ENCODE measurements at regions not wholly inside any gene's neighbourhood (a gene's known extent, or its start where the extent isn't known, plus 50 kb on each side); places are given as distances from the start of the nearest gene placed in this dataset.

DNA sequence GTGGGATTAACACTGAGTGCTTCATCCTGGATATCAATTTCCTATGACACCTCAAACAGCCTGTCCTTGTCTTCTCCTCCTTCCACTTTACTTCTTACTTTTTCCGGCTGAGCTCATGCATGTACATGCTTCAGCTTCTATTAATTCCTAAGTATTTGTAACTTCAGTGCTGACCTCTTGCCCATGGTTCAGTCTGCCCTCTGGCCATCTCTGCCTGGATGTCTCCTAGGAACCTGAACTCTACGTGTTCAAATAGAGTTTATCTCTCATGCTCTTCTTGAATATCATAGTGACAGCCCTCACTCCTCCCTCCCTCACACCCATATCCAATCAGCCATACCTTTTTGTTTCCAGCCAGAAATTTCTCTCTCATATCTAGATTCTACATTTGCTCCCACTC, 141.6 kb downstream of the ATP23 start:
- Histone ChIP-seq H3F3A (ENCODE audit: insufficient read depth) (no peaks in the 10 kb centered on the region), H3K9me2 (replicated peaks; ENCODE audit: insufficient read depth, low read length) (no peaks in the 10 kb centered on the region), H4K20me1 (ENCODE audit: low read depth, low read length) (no peaks in the 10 kb centered on the region), H3K4me3 (ENCODE audit: insufficient read depth, low read length, poor library complexity, severe bottlenecking) (no peak overlapping the region), H3K27me3 (ENCODE audit: low read length) (no peaks in the 10 kb centered on the region), H3K79me2 (ENCODE audit: insufficient read depth, low read length) (no peaks in the 10 kb centered on the region), H3K4me2 (ENCODE audit: low read depth, low read length, poor library complexity, severe bottlenecking) (no peak overlapping the region), H2AFZ (ENCODE audit: low read depth, low read length, severe bottlenecking) (no peak overlapping the region), H3K9ac (ENCODE audit: low read length) (no peak overlapping the region), H3K27ac (ENCODE audit: low read depth, low read length) (no peak overlapping the region), H3K9me3 (ENCODE audit: insufficient read depth, low read length) (no peaks in the 10 kb centered on the region), H3K36me3 (ENCODE audit: low read length) (no peaks in the 10 kb centered on the region)
- TF ChIP-seq EZH2phosphoT487 (conservative IDR thresholded peaks at IDR 0.05; ENCODE audit: low read length) = no peak
- TF ChIP-seq, protein P1, sequence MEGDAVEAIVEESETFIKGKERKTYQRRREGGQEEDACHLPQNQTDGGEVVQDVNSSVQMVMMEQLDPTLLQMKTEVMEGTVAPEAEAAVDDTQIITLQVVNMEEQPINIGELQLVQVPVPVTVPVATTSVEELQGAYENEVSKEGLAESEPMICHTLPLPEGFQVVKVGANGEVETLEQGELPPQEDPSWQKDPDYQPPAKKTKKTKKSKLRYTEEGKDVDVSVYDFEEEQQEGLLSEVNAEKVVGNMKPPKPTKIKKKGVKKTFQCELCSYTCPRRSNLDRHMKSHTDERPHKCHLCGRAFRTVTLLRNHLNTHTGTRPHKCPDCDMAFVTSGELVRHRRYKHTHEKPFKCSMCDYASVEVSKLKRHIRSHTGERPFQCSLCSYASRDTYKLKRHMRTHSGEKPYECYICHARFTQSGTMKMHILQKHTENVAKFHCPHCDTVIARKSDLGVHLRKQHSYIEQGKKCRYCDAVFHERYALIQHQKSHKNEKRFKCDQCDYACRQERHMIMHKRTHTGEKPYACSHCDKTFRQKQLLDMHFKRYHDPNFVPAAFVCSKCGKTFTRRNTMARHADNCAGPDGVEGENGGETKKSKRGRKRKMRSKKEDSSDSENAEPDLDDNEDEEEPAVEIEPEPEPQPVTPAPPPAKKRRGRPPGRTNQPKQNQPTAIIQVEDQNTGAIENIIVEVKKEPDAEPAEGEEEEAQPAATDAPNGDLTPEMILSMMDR (IDR thresholded peaks at IDR 0.05; ENCODE audit: insufficient read depth, low read length, poor library complexity, severe bottlenecking) = no peak

GRCh38 chr12:58086006-58086405, 144.6 kb downstream of the ATP23 start:
- Histone ChIP-seq H3F3A (ENCODE audit: insufficient read depth) (no peaks in the 10 kb centered on the region), H3K79me2 (ENCODE audit: insufficient read depth, low read length) (no peaks in the 10 kb centered on the region), H3K9ac (ENCODE audit: low read length) (no peak overlapping the region), H3K27me3 (ENCODE audit: low read length) (no peaks in the 10 kb centered on the region), H3K9me2 (replicated peaks; ENCODE audit: insufficient read depth, low read length) (no peaks in the 10 kb centered on the region), H4K20me1 (ENCODE audit: low read depth, low read length) (no peaks in the 10 kb centered on the region), H3K4me2 (ENCODE audit: low read depth, low read length, poor library complexity, severe bottlenecking) (no peak overlapping the region), H3K4me3 (ENCODE audit: insufficient read depth, low read length, poor library complexity, severe bottlenecking) (no peak overlapping the region), H2AFZ (ENCODE audit: low read depth, low read length, severe bottlenecking) (no peak overlapping the region), H3K36me3 (ENCODE audit: low read length) (no peaks in the 10 kb centered on the region), H3K9me3 (ENCODE audit: insufficient read depth, low read length) (no peaks in the 10 kb centered on the region), H3K27ac (ENCODE audit: low read depth, low read length) (no peak overlapping the region)
- TF ChIP-seq EZH2phosphoT487 (conservative IDR thresholded peaks at IDR 0.05; ENCODE audit: low read length) = no peak
- TF ChIP-seq, protein P1 (IDR thresholded peaks at IDR 0.05; ENCODE audit: insufficient read depth, low read length, poor library complexity, severe bottlenecking) = no peak

- Histone ChIP-seq H3K36me3 (ENCODE audit: low read length) (no peaks in the 10 kb centered on the region), H3F3A (ENCODE audit: insufficient read depth) (no peaks in the 10 kb centered on the region), H3K4me3 (ENCODE audit: insufficient read depth, low read length, poor library complexity, severe bottlenecking) (no peak overlapping the region), H3K9me2 (replicated peaks; ENCODE audit: insufficient read depth, low read length) (no peaks in the 10 kb centered on the region), H2AFZ (ENCODE audit: low read depth, low read length, severe bottlenecking) (no peak overlapping the region), H3K27ac (ENCODE audit: low read depth, low read length) (no peak overlapping the region), H3K27me3 (ENCODE audit: low read length) (no peaks in the 10 kb centered on the region), H3K4me2 (ENCODE audit: low read depth, low read length, poor library complexity, severe bottlenecking) (no peak overlapping the region), H4K20me1 (ENCODE audit: low read depth, low read length) (no peaks in the 10 kb centered on the region), H3K9ac (ENCODE audit: low read length) (no peak overlapping the region), H3K9me3 (ENCODE audit: insufficient read depth, low read length) (no peaks in the 10 kb centered on the region), H3K79me2 (ENCODE audit: insufficient read depth, low read length) (no peaks in the 10 kb centered on the region)
- TF ChIP-seq, protein P1 (IDR thresholded peaks at IDR 0.05; ENCODE audit: insufficient read depth, low read length, poor library complexity, severe bottlenecking) = no peak
- no peak for TF ChIP-seq EZH2phosphoT487 (conservative IDR thresholded peaks at IDR 0.05; ENCODE audit: low read length)
These were observed 145.6 kb downstream of the ATP23 start for GRCh38 chr12:58086930-58087329.
